ENCODE measurements at regions not wholly inside any gene's neighbourhood (a gene's known extent, or its start where the extent isn't known, plus 50 kb on each side); places are given as distances from the start of the nearest gene placed in this dataset.

DNA sequence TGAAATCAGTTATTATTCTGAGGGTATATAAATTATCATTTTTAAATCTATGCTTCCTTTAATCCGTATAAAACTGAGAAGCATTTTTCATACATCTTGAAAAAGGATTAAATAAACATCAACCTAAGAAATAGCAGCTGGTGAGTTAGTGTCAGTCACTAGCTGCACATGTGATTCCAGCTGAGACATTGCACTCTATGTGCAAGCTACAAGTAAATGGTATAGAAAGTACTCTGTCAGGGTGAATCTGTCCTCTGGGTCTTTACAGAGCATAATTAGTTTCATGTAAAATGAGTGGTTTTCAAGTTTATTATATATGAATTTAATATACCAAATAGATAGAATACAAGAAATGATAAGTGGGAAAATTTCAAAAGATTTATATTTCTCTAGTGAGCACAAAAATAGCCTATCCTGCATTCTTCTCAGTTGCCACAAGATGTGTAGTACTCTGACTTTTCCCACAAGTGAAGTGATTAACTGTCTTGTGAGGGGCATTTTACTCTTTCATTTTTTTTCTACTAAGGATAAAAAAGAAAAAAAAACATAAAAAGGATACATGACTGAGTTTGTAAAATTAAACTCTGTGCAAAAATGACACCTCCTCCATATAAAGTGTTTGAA lies 1372.1 kb downstream of the PCDH9 start:
- Histone ChIP-seq H3K27me3 (ENCODE audit: control insufficient read depth, low read length) (no peaks in the 10 kb centered on the region), H4K20me1 (ENCODE audit: control insufficient read depth, insufficient read depth, low read depth, low read length) (no peaks in the 10 kb centered on the region), H3K4me2 (ENCODE audit: low read length) (no peak overlapping the region), H3K79me2 (ENCODE audit: control insufficient read depth, low read length) (no peaks in the 10 kb centered on the region), H3F3A (ENCODE audit: control insufficient read depth, insufficient read depth) (no peaks in the 10 kb centered on the region), H3K36me3 (ENCODE audit: control insufficient read depth, low read length) (no peaks in the 10 kb centered on the region), H3K9me2 (replicated peaks; ENCODE audit: control insufficient read depth, low read length) (no peaks in the 10 kb centered on the region), H3K9me3 (ENCODE audit: control insufficient read depth, insufficient read depth, low read length) (no peaks in the 10 kb centered on the region), H3K4me1 (ENCODE audit: control insufficient read depth, low read length) (no peaks in the 10 kb centered on the region), H3K4me3 (ENCODE audit: low read length) (no peak overlapping the region), H3K27ac (ENCODE audit: low read depth, low read length) (no peak overlapping the region)
- TF ChIP-seq, protein P1, sequence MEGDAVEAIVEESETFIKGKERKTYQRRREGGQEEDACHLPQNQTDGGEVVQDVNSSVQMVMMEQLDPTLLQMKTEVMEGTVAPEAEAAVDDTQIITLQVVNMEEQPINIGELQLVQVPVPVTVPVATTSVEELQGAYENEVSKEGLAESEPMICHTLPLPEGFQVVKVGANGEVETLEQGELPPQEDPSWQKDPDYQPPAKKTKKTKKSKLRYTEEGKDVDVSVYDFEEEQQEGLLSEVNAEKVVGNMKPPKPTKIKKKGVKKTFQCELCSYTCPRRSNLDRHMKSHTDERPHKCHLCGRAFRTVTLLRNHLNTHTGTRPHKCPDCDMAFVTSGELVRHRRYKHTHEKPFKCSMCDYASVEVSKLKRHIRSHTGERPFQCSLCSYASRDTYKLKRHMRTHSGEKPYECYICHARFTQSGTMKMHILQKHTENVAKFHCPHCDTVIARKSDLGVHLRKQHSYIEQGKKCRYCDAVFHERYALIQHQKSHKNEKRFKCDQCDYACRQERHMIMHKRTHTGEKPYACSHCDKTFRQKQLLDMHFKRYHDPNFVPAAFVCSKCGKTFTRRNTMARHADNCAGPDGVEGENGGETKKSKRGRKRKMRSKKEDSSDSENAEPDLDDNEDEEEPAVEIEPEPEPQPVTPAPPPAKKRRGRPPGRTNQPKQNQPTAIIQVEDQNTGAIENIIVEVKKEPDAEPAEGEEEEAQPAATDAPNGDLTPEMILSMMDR (IDR thresholded peaks at IDR 0.05; ENCODE audit: low read depth, low read length, poor library complexity, severe bottlenecking) = no peak
- no peak for TF ChIP-seq EZH2phosphoT487 (IDR thresholded peaks at IDR 0.05; ENCODE audit: borderline replicate concordance, low read length)

DNA sequence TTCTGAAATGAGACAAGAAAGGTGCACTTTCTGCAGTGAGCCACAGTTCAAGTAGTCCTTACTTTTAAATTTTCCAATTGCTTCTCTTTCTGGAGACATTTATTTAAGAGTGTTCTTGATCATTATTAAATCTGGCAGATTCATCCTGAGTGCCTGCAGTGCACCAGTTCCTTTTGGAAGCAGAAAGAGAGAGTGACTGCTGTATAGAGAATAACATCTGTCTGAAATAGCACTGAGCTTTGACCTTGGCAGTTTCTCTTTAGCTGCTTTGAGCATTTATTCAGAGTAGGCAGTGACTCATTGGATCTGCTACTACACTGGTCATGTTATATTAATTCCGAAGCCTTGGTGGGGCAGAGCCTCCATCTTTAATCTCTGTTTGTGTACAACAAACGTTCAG lies 1373.7 kb downstream of the PCDH9 start:
- TF ChIP-seq EZH2phosphoT487 (IDR thresholded peaks at IDR 0.05; ENCODE audit: borderline replicate concordance, low read length) = no peak
- TF ChIP-seq, protein P1 (IDR thresholded peaks at IDR 0.05; ENCODE audit: low read depth, low read length, poor library complexity, severe bottlenecking) = no peak
- no peaks in the 10 kb centered on the region for H3F3A ChIP-seq (ENCODE audit: control insufficient read depth, insufficient read depth)
- H3K27ac ChIP-seq (ENCODE audit: low read depth, low read length) = no peak overlapping the region
- H3K36me3 ChIP-seq (ENCODE audit: control insufficient read depth, low read length) = no peaks in the 10 kb centered on the region
- H3K9me3 ChIP-seq (ENCODE audit: control insufficient read depth, insufficient read depth, low read length) = no peaks in the 10 kb centered on the region
- no peak overlapping the region for H3K4me2 ChIP-seq (ENCODE audit: low read length)
- H3K79me2 ChIP-seq (ENCODE audit: control insufficient read depth, low read length) = no peaks in the 10 kb centered on the region
- H3K27me3 ChIP-seq (ENCODE audit: control insufficient read depth, low read length) = no peaks in the 10 kb centered on the region
- no peak overlapping the region for H3K4me3 ChIP-seq (ENCODE audit: low read length)
- H3K9me2 ChIP-seq (replicated peaks; ENCODE audit: control insufficient read depth, low read length) = no peaks in the 10 kb centered on the region
- H4K20me1 ChIP-seq (ENCODE audit: control insufficient read depth, insufficient read depth, low read depth, low read length) = no peaks in the 10 kb centered on the region
- H3K4me1 ChIP-seq (ENCODE audit: control insufficient read depth, low read length) = no peaks in the 10 kb centered on the region

GRCh38 chr13:65855242-65855805 lies 1374.8 kb downstream of the PCDH9 start:
- H3K4me3 ChIP-seq (ENCODE audit: low read length) = no peak overlapping the region
- H3K27ac ChIP-seq (ENCODE audit: low read depth, low read length) = no peak overlapping the region
- H3K79me2 ChIP-seq (ENCODE audit: control insufficient read depth, low read length) = no peaks in the 10 kb centered on the region
- H3K27me3 ChIP-seq (ENCODE audit: control insufficient read depth, low read length) = no peaks in the 10 kb centered on the region
- H3K9me2 ChIP-seq (replicated peaks; ENCODE audit: control insufficient read depth, low read length) = no peaks in the 10 kb centered on the region
- H3K4me1 ChIP-seq (ENCODE audit: control insufficient read depth, low read length) = no peaks in the 10 kb centered on the region
- no peaks in the 10 kb centered on the region for H4K20me1 ChIP-seq (ENCODE audit: control insufficient read depth, insufficient read depth, low read depth, low read length)
- H3K9me3 ChIP-seq (ENCODE audit: control insufficient read depth, insufficient read depth, low read length) = no peaks in the 10 kb centered on the region
- no peaks in the 10 kb centered on the region for H3F3A ChIP-seq (ENCODE audit: control insufficient read depth, insufficient read depth)
- H3K36me3 ChIP-seq (ENCODE audit: control insufficient read depth, low read length) = no peaks in the 10 kb centered on the region
- TF ChIP-seq, protein P1 (IDR thresholded peaks at IDR 0.05; ENCODE audit: low read depth, low read length, poor library complexity, severe bottlenecking) = no peak
- no peak for TF ChIP-seq EZH2phosphoT487 (IDR thresholded peaks at IDR 0.05; ENCODE audit: borderline replicate concordance, low read length)
- no peak overlapping the region for H3K4me2 ChIP-seq (ENCODE audit: low read length)
